ENCODE measurements at regions not wholly inside any gene's neighbourhood (a gene's known extent, or its start where the extent isn't known, plus 50 kb on each side); places are given as distances from the start of the nearest gene placed in this dataset.
"Not testable (repeated sequence)": the region's sequence is repeated elsewhere in the genome, so short reads cannot be mapped to it uniquely, and the experiment has no call there.

- DNase-seq (ENCODE audit: low read depth): no peak
These were observed 60.2 kb downstream of the LSMEM1 start for GRCh38 chr7:112540839-112541577.

- DNase-seq (ENCODE audit: low read depth): no peak
These were observed 66.1 kb downstream of the LSMEM1 start for GRCh38 chr7:112546723-112547513.

DNA sequence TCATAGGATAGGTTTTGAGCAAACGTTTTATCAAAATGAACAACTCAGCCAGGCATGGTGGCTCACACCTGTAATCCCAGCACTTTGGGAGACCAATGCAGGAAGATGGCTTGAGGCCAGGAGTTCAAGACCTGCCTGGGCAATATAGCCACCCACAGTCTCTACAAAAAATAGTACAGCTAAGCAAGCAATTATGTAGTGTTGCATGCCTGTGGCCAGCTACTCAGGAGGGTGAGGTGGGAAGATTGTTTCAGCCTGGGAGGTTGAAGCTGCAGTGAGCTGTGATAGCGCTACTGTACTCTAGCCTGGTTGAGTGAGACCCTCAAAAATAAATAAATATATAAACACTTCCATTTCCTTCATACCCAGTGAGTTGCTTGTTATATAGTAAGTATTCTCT, 67.1 kb downstream of the LSMEM1 start:
- DNase-seq (ENCODE audit: low read depth): no peak

DNA sequence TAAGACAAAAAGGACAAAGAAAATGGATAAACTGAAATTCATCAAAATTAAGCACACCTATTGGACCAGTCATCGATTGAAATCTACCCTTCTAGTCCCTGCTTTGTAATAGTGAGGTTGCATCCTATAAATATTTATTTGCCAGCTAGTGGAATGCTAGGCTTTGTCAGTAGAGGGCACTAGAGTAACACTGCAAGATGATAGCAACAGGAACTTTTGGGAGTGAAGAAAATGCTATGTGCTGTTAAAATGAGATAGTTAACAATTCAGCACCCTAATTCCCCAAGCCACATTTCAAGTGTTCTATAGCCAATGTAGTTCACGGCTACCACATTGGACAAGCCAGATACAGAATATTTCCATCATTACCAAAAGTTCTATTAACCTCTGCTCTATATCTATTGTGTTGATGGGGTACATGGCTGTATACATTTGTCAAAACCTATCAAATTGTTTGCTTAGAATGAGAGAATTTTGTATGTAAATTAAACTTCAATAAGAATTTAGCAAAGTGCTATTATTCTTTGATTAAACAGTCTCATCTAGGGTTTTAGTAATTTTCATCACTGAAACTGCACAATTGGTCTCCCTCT, 69.8 kb downstream of the LSMEM1 start:
- peak; percentile 64 for DNase-seq (ENCODE audit: low read depth)

DNA sequence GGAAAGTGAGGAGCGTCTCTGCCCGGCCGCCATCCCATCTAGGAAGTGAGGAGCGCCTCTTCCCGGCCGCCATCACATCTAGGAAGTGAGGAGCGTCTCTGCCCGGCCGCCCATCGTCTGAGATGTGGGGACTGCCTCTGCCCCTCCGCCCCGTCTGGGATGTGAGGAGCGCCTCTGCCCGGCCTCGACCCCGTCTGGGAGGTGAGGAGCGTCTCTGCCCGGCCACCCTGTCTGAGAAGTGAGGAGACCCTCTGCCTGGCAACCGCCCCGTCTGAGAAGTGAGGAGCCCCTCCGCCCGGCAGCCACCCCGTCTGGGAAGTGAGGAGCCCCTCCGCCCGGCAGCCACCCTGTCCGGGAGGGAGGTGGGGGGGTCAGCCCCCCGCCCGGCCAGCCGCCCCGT, 70.7 kb downstream of the LSMEM1 start:
- DNase-seq (ENCODE audit: low read depth): not testable (repeated sequence)

DNA sequence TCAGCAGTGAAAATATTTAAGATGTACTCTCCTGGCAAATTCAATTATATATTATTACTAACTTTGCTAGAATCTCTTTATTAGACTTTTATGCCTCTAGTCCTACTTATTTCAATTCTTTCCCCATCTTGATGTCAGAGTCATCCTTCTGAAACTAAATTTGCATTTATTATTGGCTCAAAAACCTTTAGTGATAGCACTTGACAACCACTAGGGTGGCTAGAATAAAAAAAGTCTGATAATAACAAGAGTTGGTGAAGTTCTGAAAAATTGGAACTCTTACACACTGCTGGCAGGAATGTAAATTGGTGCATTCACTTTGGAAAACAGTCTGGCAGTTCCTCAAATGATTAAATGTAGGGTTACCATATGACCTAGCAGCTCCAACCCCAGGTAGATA, 73.8 kb downstream of the LSMEM1 start:
- no peak for DNase-seq (ENCODE audit: low read depth)

DNA sequence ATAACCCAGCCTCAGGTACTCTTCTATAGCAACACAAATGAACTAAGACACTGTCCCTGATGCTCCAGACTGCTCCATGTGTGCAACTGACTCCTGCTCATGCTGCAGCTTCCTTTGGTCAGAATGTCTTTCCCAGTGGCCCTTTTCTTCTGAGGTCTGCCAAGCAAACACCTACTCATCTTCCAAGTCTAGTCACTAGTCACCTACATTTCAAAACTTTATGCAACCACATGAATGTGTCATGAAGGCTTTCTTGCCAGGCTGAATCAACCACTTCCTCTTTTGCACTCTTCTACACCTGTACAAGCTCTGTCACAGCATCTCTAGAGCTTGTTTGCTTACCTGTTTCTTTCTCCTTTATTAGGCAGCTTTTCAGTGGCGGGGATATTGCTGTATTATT, 75.8 kb downstream of the LSMEM1 start:
- DNase-seq (ENCODE audit: low read depth): no peak

DNA sequence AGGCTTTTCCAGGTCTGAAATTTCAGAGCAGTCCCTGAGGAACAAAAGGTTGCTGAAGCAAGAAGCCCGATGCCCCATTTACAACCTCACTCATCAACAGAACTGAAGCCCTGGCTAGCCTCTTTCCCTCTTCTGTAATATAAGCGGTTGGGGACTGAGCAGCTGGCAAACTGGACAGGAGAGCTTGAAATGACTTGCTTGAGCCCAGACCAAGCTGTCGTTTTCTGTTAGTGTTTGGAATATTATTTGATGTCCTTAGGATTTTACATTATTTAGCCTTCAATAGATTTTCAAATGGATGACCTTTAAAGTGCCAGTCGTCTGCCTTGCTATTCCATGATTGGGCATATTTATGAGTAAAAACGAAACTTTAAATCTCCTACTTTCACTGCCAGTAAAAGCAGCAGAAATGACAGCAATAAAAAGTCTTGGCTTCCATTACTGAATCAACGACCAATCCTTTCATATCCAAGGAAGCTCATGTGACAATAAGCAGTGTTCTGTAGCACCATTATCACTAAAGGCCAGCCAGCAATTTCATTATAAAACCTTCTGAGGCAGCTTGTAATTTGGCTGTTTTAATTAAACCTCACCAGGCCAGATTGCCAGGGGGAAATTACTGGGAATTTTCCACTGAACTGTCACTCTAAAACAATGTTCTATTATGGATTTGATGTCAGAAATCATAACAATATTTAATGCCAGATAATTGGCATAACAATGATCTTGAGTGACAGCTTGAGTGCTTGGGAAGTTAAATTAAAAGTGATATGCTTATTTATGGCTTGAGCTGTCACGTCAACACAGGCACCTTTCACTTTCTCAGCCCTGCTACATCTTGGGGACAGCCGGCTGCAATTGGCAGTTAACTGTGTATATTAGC, 85.9 kb downstream of the LSMEM1 start:
- no peak for DNase-seq (ENCODE audit: low read depth)

GRCh38 chr7:112567388-112567787, 86.6 kb downstream of the LSMEM1 start:
- DNase-seq (ENCODE audit: low read depth): no peak

GRCh38 chr7:112571852-112572607, 91.2 kb downstream of the LSMEM1 start:
- no peak for DNase-seq (ENCODE audit: low read depth)

- no peak for DNase-seq (ENCODE audit: low read depth)
These were observed 92.0 kb downstream of the LSMEM1 start for GRCh38 chr7:112572669-112573301.

- DNase-seq (ENCODE audit: low read depth): no peak
These were observed 92.7 kb downstream of the LSMEM1 start for GRCh38 chr7:112573302-112574039.

DNA sequence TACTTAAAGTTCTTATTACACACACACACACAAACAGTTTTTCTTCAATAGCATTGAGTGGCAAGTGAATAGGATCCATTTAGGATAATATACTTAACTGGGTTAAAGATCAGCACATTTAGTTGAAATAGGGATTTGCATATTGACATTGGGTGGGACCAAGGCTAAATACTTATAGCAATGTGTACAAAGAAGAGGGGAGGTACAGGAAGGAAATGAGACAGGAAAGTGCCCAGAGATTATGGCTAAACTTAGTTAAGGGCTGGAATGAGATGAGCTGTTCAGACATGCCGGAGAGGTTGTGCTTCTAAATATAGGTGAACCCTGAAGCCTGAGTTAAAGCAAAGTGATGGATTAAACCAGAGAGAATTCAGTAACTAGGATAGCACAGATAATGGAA, 95.1 kb downstream of the LSMEM1 start:
- no peak for DNase-seq (ENCODE audit: low read depth)

DNA sequence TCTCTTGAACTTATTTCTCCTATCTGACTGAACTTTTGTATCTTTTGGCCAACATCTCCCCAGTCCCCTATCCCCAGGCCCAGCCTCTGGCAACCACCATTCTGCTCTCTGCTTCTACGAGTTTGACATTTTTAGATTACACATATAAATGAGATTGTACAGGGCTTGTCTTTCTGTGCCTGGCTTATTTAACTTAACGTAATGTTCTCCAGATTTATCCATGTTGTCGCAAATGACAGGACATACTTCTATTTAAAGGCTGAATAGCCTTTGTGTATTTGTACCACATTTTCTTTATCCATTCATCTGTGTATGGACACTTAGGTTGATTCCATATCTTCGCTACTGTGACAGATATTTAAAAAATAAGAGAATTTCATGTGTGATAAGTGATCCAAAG, 98.6 kb downstream of the LSMEM1 start:
- no peak for DNase-seq (ENCODE audit: low read depth)

DNA sequence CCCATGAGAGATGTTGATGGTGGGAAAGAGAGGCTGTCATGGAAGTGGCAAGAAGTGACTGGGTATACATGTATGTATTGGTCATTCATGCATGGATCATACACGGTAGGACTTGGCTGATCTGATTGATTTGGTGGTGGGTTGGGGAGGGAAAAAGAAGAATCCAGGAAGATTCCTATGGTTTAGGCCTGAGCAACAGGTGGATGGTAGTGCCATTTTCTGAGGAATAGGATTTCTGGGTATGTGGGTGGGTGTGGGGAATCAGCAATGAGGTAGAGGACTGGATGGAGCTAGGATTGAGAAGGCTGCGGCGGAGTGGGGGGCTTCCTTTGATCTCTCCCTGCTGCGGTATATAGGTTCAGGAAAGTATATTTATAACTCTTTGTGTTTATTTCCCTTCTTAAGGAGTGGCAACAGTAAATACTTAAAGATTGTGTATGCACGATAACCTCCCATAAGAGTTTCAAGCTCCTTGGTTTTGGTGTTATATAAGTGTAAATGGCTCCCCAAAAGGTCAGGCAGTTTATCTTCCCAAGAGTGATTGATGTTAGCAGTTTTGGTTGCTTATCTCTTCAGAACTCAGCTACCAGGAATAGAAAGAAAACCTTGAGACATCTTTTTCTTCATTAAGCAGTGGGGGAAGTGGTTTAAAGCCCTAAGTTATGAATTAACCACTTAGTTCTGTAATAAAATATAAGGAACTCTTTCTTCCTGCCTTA, 100.1 kb downstream of the LSMEM1 start:
- no peak for DNase-seq (ENCODE audit: low read depth)

GRCh38 chr7:112581529-112581928, 100.7 kb downstream of the LSMEM1 start:
- no peak for DNase-seq (ENCODE audit: low read depth)

DNA sequence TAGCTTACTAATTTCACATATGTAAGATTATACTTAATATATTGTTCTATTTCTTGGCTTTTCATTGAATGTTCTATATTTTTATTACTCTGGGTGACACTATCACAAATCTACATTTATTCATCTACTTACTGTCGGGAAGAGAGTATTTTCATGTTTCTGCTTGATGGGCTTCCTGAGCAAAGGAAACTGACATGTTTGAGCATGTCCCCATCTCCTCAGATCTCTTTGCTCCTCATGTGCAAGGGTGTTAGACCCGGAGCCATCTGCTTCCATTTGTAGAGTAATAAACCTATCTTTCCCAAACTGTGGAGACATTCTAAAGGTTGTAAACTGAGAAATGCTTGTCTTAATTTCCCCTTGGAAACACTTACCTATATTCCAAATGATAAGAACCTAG, 103.5 kb downstream of the LSMEM1 start:
- DNase-seq (ENCODE audit: low read depth): no peak

DNA sequence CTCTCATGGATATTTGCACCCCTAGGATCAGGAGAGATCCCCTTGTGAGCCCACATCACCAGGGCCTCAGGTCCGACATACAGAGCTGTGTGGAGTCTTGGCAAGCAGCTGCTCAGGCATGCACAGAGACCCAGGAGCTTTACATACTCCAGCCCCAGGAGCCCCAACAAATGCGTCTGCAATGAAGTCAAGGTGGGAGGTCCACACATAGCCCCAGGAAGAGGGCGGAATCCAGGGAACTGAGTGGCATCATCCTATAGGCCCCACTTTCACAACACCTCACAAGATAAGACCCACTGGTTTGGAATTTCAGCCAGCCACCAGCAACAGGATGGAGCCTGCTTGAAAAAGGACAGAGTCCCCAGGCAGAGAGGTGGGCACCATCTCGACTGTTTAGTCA, 106.7 kb downstream of the LSMEM1 start:
- DNase-seq (ENCODE audit: low read depth): no peak

DNA sequence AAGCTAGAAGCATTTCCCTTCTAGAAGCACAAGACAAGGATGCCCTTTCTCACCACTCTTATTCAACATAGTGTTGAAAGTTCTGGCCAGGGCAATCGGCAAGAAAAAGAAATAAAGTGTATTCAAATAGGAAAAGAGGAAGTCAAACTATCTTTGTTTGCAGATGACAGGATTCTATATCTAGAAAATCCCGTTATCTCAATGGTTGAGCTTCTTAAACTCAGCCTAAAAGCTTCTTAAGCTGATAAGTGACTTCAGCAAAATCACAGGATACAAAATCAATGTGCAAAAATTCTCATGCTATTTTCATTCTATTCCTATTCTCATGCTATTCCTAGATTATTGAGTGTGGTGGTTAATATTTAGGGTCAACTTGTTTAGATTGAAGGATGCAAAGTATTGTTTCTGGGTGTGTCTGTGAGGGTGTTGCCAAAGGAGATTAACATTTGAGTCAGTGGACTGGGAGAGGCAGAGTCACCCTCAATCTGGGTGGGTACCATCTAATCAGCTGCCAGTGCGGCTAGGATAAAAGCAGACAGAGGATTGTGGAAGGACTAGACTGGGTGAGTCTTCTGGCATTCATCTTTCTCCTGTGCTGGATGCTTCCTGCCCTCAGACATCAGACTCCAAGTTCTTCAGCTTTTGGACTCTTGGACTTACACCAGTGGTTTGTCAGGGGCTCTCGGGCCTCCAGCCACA, 111.9 kb downstream of the LSMEM1 start:
- not testable (repeated sequence) for DNase-seq (ENCODE audit: low read depth)

All from fibroblast of the conjunctiva (primary cell).